Spleen (tissue), 11 donors: ENCODE measurements at regions not wholly inside any gene's neighbourhood (a gene's known extent, or its start where the extent isn't known, plus 50 kb on each side); places are given as distances from the start of the nearest gene placed in this dataset.

Source experiments
- DNase-seq: peaks from one replicate; pipeline ENCODE4 v3.0.0-alpha.2; 2020
- H3K27ac ChIP-seq, 8 donors: fragments of 200-600 bp; sonication (generic) in 7 of 8; 1 replicate in 4 of 8; 2 replicates in 4 of 8; pipeline versions ENCODE4 v1.5.0 to v1.8.0; 2016 to 2021; ENCODE audit warnings: inconsistent platforms in 4 of 8, mild to moderate bottlenecking in 4 of 8, moderate library complexity in 1 of 8
- H3K27me3 ChIP-seq, 7 donors: fragments of 200-600 bp; sonication (generic) in 6 of 7; replicated peaks in 1 of 7; 1 replicate in 4 of 7; 2 replicates in 3 of 7; pipeline versions ENCODE4 v1.5.0 to v1.8.0; 2016 to 2021; ENCODE audit warnings: inconsistent platforms in 3 of 7, mild to moderate bottlenecking in 1 of 7
- H3K36me3 ChIP-seq, 6 donors: fragments of 200-600 bp; sonication (generic) in 5 of 6; 1 replicate in 4 of 6; 2 replicates in 2 of 6; pipeline versions ENCODE4 v1.5.0 to v1.8.0; 2016 to 2021; ENCODE audit warnings: inconsistent platforms in 2 of 6
- H3K4me1 ChIP-seq, 6 donors: fragments of 200-600 bp; sonication (generic) in 5 of 6; 1 replicate in 3 of 6; 2 replicates in 3 of 6; pipeline versions ENCODE4 v1.5.0 to v1.8.0; 2016 to 2021; ENCODE audit warnings: inconsistent platforms in 3 of 6
- H3K4me3 ChIP-seq, 8 donors: fragments of 200-600 bp; sonication (generic) in 7 of 8; 1 replicate in 4 of 8; 2 replicates in 4 of 8; pipeline versions ENCODE4 v1.5.0 to v1.8.0; 2016 to 2021; ENCODE audit warnings: inconsistent platforms in 4 of 8, mild to moderate bottlenecking in 4 of 8, moderate library complexity in 2 of 8
- H3K9me3 ChIP-seq, 8 donors: fragments of 200-600 bp; sonication (generic) in 7 of 8; 1 replicate in 4 of 8; 2 replicates in 4 of 8; pipeline versions ENCODE4 v1.5.0 to v1.8.0; 2016 to 2021; ENCODE audit warnings: inconsistent platforms in 4 of 8
- POLR2A ChIP-seq, 3 donors: fragments of 450-650 bp; IDR thresholded peaks; one replicate each; pipeline ENCODE4 v1.5.1; 2017; ENCODE audit warnings: antibody characterized with exemption in 3 of 3, mild to moderate bottlenecking in 1 of 3
- POLR2AphosphoS5 ChIP-seq, 3 donors: sonication (generic); formaldehyde crosslinking; IDR thresholded peaks; one replicate each; pipeline ENCODE4 v1.5.1; 2017; ENCODE audit warnings: antibody characterized with exemption in 3 of 3
- WGBS, 5 donors: extraction: QIAGEN DNeasy Blood & Tissue Kit in 3 of 5; methylation state at CpG; one replicate each; pipeline versions ENCODE4 v1.1.5 to v1.1.7; 2013 to 2018; 5-methylcytosine and 5-hydroxymethylcytosine counted together
- intact Hi-C: fragments of 100-400 bp; cut with DNase I; formaldehyde crosslinking; loops from one replicate; pipeline ENCODE4 v1.15.0; 2023; ENCODE audit warnings: low total_unique reads
- TF ChIP-seq, protein P1 (sequence below), 11 experiments: fragments of 200-600 bp in 7 of 11; fragments of 450-650 bp in 4 of 11; sonication (generic) in 4 of 11; IDR thresholded peaks in 8 of 11; conservative IDR thresholded peaks in 3 of 11; 1 replicate in 7 of 11; 2 replicates in 4 of 11; pipeline versions ENCODE4 v1.4.0 to v1.8.0; 2016 to 2021; ENCODE audit warnings: antibody characterized with exemption in 11 of 11, inconsistent platforms in 4 of 11, mild to moderate bottlenecking in 1 of 11
- donor health status: healthy with polysubstance abuse.
- donor health status: DM: no; HTN: no; CAD: no; lungs with moderate emphysema.
- donor health status: DM: no; HTN: no; CAD: no.
- donor health status: Bipolar disorder and iron deficiency.
- donor health status: healthy.
- donor health status: DM: no; HTN: no; CAD: no.
- donor health status: DM: yes; HTN: yes; CAD: no.

DNA sequence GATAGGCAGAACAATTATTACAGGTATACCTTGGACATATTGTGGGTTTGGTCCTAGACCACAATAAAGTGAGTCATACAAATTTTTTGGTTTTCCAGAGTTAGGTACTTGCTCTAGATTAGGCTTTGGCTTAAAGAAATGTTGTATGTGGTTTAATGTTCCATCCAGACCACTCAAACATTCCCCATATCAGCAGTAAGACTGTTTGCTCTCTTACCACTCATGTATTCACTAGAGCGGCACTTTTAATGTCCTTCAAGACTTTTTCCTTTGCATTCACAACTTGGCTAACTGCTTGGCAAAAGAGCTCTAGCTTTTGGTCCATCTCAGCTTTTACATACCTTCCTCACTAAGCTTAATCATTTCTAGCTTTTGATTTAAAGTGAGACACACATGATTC is 250.5 kb upstream of the SETMAR start:
- H3K27ac ChIP-seq, result no peak overlapping the region
- H3K36me3 ChIP-seq, result no peaks in the 10 kb centered on the region
- no peak for DNase-seq
- WGBS, 5 donors, result 91 to 100% (median 93%) methylated on average over 1 of the region's 1 CpG
- no peaks in the 10 kb centered on the region for H3K4me1 ChIP-seq
- no peak overlapping the region for H3K4me3 ChIP-seq
- H3K27me3 ChIP-seq, result no peaks in the 10 kb centered on the region
- intact Hi-C loops, result no loop called here
- TF ChIP-seq, protein P1, sequence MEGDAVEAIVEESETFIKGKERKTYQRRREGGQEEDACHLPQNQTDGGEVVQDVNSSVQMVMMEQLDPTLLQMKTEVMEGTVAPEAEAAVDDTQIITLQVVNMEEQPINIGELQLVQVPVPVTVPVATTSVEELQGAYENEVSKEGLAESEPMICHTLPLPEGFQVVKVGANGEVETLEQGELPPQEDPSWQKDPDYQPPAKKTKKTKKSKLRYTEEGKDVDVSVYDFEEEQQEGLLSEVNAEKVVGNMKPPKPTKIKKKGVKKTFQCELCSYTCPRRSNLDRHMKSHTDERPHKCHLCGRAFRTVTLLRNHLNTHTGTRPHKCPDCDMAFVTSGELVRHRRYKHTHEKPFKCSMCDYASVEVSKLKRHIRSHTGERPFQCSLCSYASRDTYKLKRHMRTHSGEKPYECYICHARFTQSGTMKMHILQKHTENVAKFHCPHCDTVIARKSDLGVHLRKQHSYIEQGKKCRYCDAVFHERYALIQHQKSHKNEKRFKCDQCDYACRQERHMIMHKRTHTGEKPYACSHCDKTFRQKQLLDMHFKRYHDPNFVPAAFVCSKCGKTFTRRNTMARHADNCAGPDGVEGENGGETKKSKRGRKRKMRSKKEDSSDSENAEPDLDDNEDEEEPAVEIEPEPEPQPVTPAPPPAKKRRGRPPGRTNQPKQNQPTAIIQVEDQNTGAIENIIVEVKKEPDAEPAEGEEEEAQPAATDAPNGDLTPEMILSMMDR (IDR thresholded peaks at IDR 0.05 in 8 of 11, conservative IDR thresholded peaks at IDR 0.05 in 3 of 11), result no peak
- no peak for TF ChIP-seq POLR2A (IDR thresholded peaks at IDR 0.05)
- no peak for TF ChIP-seq POLR2AphosphoS5 (IDR thresholded peaks at IDR 0.05)
- H3K9me3 ChIP-seq, result peaks cover 0 to 11% (median 0%) of the 10 kb centered on the region in 8 donors

DNA sequence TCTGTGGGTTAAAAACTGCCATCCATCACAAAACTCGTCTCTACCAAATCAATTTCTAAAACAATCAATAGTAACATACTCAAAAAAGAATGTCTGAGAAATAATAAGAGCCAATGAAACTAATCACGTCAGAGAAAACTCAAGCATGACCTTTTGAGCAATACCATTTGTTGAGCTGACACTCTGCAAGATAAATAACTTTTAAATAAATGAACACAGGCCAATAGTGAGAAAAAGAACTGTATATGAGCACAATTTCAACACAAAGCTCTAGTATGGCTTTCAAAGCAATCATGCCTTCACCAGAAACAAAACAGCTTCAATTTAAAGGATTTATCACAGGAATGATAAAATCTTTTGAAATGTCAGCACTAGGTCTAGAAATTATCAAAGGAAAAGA is 249.2 kb upstream of the SETMAR start:
- 62 to 85% (median 67%) methylated on average over 2 of the region's 2 CpGs for WGBS, 5 donors
- TF ChIP-seq, protein P1 (IDR thresholded peaks at IDR 0.05 in 8 of 11, conservative IDR thresholded peaks at IDR 0.05 in 3 of 11), result no peak
- TF ChIP-seq POLR2A (IDR thresholded peaks at IDR 0.05) (no peak), POLR2AphosphoS5 (IDR thresholded peaks at IDR 0.05) (no peak)
- Histone ChIP-seq H3K27ac (no peak overlapping the region), H3K4me1 (no peaks in the 10 kb centered on the region), H3K4me3 (no peak overlapping the region), H3K27me3 (no peaks in the 10 kb centered on the region), H3K36me3 (no peaks in the 10 kb centered on the region), H3K9me3 (peaks cover 0 to 11% (median 0%) of the 10 kb centered on the region in 8 donors)
- no peak for DNase-seq
- intact Hi-C loops, result no loop called here

DNA sequence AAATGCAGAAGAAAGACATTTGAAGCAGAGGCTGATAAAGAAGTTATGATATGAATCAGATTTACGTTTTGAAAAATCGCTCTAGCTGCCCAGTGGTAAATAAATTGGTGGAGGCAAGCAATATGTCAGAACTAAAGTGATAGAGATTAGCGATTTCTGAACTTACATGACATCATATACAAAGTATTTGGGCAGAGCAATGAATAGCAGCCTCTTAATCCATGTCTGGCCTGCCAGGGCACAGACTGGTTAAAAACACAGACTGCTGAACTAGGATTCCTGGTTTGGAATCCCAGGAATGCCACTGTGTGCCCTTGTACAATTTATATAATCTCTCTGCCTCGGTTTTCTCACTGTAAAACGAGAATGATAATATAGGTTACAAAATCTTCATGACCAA is 243.1 kb upstream of the SETMAR start:
- DNase-seq, result no peak
- peaks cover 0 to 29% (median 8%) of the 10 kb centered on the region in 6 donors for H3K4me1 ChIP-seq
- H3K27ac ChIP-seq, result no peak overlapping the region
- 58 to 79% (median 70%) methylated on average over 5 of the region's 5 CpGs for WGBS, 5 donors
- no peak overlapping the region for H3K4me3 ChIP-seq
- no peaks in the 10 kb centered on the region for H3K27me3 ChIP-seq
- intact Hi-C loops, result no loop called here
- H3K9me3 ChIP-seq, result no peaks in the 10 kb centered on the region
- TF ChIP-seq POLR2A (IDR thresholded peaks at IDR 0.05) (no peak), POLR2AphosphoS5 (IDR thresholded peaks at IDR 0.05) (no peak)
- TF ChIP-seq, protein P1 (IDR thresholded peaks at IDR 0.05 in 8 of 11, conservative IDR thresholded peaks at IDR 0.05 in 3 of 11), result no peak
- H3K36me3 ChIP-seq, result no peaks in the 10 kb centered on the region

DNA sequence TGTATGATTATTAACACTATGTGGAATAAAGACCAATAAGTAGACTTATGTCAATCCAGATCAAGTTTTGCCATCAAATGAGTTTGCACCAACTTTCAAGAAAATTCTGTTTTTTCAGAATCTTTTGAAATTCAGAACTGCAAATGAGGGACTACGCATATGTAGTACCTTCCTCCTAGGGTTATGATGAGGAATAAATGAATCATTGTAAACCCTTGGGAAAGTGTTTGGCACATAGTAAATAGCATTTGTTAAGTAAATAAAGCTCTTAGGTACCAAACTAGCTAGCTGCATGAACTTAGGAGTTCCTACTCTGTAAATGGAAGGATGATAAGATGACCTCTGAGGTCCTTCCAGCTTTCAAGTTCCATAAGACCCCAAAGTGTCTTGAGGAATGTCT is 242.6 kb upstream of the SETMAR start:
- 92 to 98% (median 92%) methylated on average over 1 of the region's 1 CpG for whole genome bisulfite sequencing, 5 donors
- Histone ChIP-seq H3K4me1 (peaks cover 0 to 32% (median 9%) of the 10 kb centered on the region in 6 donors), H3K36me3 (no peaks in the 10 kb centered on the region)

More for the DNA sequence above, 242.6 kb upstream of the SETMAR start:
- no peak for DNase-seq
- intact Hi-C loops, result no loop called here
- no peaks in the 10 kb centered on the region for H3K27me3 ChIP-seq
- TF ChIP-seq, protein P1 (IDR thresholded peaks at IDR 0.05 in 8 of 11, conservative IDR thresholded peaks at IDR 0.05 in 3 of 11), result no peak
- TF ChIP-seq POLR2AphosphoS5 (IDR thresholded peaks at IDR 0.05) (no peak), POLR2A (IDR thresholded peaks at IDR 0.05) (no peak)
- no peak overlapping the region for H3K4me3 ChIP-seq
- H3K27ac ChIP-seq, result no peak overlapping the region
- no peaks in the 10 kb centered on the region for H3K9me3 ChIP-seq
